Hepatic stellate cell (primary cell): ENCODE measurements at regions not wholly inside any gene's neighbourhood (a gene's known extent, or its start where the extent isn't known, plus 50 kb on each side); places are given as distances from the start of the nearest gene placed in this dataset.
A peak's percentile ranks its signal among the peaks of the same experiment; 100 is the strongest.

Experiments
- DNase-seq: peaks from one replicate; pipeline ENCODE4 v3.0.0; 2011; ENCODE audit warnings: low spot score

DNA sequence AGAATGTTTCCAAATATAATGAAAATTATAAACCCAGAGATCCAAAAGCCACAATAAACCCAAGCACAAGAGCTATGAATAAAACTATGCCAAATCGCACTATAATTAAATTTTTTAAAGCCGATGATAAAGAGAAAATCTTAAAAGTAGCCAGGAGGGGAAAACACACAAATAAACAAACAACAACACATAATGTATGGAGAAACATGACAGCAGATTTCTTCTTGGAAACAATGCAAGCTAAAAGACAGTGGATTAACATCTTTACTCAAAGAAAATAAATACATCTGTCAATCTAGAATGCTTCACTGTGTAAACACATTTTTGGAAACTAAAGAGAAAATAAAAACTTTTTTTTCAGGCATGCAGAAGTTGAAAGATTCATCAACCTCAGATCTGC is 53.0 kb upstream of the SMOX start:
- DNase-seq: no peak

DNA sequence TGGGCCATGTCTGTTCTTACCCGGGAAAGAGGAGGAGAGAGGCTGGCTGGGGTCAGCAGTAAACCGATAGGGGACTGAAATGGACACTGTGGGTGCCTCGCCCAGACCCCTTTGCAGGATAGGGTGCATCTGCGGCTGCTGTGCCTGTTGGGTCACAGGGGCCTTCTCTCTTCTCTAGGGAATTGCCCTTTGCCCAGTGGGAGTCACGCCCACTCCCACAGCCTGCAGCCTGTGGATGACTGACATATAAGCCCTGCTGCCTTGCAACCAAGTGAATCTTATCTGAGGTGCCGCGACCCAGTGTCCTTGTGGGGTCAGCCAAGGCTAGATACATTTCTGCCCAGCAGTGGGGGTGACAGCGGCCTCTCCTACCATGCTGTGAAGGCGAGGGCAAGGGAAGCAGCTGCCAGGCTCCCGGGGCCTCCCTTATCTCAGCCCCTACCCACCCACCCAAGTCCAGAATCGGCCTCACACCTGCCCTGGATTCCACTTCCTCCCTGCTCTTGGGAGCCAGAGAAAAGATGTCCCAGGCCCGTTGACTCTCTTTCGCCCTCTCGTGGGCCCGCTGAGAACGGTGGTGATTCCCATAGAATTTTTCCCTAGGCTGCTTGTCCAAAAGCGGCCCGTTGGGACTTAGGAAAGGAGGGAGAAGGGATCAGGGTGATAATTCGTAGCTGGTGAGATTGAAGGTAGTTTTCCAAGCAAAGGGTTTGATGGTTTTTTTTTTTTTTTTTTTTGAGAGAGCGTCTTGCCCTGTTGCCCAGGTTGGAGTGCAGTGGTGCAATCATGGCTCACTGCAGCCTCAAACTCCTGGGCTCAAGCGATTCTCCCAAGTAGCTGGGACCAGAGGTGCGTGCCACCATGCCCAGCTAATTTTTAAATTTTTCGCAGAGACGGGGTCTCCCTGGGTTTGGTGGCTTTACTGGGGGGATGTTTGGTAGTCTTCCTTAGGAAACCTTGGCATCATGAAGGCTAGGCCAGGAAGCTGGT is 56.8 kb upstream of the SMOX start:
- peak; percentile 80 for DNase-seq

DNA sequence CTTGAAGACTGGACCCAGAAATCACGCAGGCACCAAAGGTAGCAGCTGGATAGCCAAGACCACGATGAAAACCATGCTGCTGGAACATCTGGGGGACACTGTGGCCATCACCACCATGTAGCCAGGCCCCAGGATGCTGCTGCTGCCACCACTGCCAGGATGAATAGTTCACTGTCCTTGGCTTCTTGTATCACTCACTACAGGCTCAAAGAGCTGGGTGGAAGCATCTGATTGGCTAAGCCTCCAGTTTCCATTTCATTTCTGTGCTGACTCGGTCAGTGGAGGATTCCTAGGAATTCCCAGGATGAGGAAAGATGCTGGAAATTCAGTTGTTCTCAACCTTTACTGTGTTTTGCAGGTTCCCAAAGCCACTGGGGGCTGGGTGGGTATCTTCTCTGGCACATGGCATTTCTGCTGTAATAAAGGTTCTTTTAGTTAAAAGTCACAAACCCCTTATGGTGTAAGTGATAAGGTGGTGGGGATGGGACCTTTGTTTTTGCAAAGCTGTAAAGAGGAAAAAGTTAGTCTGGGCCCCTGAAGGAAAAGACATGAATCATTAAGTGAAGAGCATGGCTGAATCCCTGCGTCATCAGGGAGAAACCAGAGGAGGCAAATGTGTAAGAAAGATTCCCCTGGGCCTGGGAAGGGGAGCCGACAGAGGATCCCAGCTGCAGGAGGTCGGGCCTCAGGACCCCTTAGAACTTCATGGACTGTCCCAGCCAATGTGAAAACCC is 57.7 kb upstream of the SMOX start:
- peak; percentile 81 for DNase-seq

DNA sequence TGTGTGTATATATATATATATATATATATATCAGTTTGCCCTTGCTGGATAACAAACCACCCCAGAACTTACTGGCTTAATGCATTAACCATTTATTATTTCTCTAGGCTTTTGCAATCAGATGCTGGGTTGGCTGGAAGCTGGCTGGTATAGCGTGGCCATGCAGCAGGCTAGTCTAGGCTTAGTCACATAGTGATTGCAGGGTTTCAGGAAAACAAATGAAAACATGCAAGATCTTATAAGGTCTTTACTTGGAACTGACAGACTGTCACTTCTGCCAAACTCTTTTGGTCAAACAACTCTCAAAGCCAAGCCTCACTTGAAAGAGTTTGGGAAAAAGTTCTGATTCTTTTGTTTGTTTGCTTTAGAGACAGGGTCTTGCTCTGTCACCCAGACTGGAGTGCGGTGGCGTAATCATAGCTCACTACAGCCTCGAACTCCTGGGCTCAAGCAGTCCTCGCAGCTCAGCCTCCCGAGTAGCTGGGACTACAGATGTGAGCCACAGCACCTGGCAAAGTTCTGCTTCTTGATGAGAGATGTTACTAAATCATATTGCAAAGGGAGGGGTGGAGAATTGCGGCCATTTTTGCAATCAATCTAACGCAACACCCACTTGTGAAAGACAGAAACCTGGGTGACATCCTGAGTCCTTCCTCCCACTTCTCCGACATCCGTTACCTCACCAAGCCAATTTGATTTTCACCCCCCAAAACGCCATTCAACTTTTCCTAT is 58.7 kb upstream of the SMOX start:
- DNase-seq: peak; percentile 50

DNA sequence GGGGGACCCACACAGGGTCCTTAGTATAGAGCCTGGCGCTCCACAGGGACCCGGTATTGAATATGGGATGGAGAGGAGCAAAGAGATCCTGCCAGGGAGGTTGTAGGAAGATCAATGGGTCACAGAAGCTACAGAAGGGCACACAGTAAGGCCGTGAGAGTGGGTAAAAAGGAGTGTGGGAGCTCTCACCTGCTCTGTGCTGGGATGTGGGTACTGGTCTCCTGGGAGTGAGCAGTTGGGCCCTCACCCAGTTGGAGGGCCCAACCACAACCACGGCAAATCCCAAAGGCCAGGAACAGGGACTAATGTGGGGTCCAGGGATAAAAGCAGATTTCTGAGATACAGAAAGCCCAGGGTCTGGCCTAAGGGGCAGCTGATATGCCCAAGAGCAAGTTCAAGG is 59.9 kb upstream of the SMOX start:
- DNase-seq: no peak

DNA sequence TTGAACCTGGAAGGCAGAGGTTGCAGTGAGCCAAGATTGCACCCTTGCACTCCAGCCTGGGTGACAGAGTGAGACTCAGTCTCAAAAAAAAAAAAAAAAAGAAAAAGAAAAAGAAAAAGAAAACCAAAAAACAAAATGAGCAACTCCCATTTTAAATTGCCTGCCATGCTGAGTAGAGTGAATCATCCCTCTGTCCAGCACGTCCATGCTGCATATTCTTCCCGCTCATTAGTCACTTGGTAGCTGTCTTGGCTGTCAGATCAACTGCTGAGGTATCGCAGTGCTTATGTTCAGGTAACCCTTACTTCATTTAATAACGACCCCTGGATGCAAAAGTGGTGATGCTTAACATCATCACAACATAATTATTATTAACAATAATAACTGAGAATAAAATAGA is 60.7 kb upstream of the SMOX start:
- no peak for DNase-seq

DNA sequence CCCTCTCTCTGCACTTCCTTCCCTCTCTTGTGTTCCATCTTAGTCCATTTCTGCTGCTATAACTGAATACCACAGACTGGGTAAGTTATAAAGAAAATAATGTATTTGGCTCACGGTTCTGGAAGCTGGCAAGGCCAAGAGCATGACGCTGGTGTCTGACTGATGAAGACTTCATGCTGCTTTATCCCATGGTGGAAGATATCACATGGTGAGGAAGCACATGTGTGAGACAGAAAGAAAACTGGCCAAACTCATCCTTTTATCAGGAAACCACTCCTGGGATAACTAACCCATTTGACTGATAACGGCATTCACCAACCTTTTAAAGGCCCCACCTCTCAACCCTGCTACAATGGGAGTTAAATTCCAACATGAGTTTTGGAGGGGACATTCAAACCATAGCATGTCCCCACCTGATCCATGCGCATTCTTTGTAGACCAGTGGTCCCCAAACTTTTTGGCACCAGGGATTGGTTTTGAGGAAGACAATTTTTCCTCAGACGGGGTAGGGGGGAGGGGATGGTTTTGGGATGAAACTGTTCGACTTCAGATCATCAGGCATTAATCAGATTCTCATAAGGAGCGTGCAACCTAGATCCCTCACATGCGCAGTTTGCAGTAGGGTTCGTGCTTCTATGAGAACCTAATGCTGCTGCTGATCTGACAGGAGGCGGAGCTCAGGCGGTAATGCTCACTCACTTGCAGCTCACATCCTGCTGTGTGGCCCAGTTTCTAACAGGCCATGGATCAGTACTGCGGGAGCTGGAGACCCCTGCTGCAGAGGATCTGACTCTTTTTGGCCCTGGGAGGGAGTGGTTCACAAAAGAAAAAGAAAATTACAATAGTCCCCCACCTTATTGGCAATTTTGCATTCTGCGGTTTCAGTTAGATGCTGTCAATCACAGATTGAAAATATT is 61.6 kb upstream of the SMOX start:
- DNase-seq: no peak

DNA sequence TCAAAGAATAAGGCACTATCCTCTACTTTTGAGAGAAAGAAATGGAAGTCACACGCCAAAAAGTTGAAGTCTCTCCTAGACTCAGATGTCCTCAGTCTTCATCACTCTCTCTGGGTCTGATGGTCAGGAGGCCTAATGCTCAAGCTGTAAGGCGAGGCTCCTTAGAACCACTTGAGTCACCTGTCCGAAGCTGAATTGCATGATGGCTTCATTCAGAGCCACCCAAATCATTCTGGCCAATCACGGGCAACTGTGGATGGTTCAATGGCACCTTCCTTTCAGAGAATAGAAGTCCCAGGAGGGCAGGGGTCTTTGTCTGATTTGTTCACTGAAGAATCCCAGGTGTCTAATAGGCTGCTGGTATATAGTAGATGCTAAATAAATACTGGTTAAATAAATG is 63.9 kb upstream of the SMOX start:
- DNase-seq: no peak

DNA sequence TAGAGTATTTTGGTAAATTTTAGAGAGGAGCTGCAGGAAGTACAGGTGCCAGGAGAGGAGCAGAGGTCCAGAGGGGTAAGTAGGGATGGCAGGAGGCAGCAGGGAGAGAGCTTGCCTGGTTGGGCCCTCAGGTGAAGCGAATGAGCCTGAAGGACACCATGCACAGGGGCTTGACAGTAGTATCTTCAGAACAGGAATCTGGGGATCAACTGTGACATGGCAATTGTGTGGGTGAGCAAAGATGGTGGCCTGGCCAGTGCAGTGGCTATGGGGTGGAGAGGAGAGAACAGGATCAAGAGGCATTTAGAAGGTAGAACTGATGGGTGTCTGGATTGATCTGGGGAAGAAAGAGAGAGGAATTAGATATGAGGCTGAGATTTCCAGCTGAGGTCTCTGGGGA is 64.5 kb upstream of the SMOX start:
- DNase-seq: no peak

DNA sequence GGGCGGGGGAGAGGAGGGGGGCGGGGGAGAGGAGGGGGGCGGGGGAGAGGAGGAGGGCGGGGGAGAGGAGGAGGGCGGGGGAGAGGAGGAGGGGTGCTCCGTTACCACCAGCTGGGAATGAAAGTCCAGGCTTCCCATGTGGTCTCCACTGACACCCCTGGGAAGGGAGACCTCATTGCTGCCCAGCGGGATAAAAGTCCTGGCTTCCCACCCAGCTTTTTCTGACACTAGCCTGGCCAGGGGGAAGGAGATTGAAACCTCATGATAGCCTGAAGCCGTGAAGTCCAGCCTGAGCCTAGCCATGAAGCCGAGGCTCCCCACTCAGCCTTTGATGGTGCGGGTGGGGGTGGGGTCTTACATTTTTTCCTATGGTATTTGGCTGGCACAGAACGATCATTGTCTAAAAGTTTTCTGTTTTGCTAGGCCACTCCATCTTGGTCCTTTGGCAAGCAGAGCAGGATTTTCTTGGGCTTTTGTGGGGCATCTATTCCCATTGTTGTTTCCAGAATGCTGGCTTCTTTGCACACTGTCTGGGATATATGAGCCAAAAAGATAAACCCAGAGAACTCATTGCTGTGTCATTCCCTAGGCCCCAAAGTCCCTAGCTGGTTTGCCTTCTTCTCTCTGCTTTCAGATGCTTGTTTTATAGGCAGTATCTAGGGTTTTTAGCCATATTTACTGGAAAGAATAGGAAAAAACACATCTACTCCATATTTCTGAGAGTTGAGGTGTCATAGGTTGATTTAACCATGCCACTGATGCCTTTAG is 65.3 kb upstream of the SMOX start:
- DNase-seq: no peak

DNA sequence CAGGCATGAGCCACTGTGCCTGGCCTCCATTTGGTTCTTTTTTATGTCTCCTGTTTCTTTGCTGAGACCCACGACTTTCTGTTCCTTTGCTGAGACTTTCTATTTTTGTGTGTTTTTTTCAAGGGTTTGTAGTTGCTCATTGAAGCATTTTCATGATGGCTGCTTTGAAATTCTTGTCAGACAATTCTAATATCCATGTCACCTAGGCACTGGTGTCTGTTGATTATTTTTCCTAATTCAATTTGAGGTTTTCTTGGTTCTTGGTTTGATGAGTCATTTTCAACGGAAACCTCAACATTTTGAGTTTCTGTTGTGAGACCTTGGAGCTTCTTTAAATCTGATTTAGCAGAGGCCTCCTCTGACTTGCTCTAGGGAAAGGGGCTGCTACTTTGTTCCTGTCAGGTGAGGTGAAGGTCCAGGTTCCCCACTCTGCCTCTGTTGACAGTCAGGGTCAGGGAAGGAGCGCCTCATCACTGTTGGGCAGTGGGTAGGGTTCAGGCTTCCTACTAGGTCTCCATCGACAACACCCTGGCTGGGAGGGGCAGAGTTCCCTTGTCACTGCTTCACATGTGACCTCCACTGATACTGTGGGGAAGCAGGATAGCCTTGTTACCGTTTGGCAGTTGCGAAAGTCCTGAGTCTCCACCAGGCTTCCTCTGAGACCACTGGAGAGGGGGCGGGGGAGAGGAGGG is 66.1 kb upstream of the SMOX start:
- peak; percentile 53 for DNase-seq

DNA sequence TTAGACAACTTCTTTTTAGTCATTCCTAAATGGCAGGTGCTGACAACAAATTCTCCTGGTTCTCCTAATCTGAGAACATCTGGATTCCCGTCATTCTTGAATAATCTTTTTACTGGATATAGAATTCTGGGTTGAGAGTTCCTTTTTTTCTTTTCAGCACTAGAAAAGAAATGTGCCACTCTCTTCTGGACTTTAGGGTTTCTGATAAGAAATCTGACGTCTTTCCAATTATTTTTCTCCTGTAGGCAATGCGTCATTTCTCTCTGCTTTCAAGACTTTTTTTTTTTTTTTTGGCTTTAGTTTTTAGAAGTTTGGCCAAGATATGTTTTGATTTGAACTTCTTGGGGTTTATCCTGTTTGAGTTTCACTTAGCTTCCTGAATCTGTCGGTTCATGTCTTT is 66.1 kb upstream of the RNF24 start:
- DNase-seq: no peak

DNA sequence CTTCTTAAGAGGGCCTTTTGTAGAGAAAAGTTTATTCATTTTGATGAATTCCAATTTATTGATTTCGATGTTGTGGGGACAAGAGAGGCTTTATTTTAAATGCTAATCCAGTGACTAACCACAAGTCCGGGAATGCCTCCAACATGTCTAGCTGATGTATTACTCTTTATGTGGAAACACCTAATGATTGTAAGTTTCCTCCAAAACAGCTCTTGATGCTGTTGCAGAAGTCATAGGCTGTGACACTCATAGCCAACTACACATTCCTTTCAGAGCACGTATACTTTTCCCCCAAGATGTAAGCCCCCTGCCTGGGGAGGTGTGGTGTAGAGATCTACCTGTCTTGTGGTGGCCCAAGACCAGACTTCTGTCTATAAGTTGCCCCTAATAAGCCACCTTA is 61.3 kb upstream of the RNF24 start:
- no peak for DNase-seq

DNA sequence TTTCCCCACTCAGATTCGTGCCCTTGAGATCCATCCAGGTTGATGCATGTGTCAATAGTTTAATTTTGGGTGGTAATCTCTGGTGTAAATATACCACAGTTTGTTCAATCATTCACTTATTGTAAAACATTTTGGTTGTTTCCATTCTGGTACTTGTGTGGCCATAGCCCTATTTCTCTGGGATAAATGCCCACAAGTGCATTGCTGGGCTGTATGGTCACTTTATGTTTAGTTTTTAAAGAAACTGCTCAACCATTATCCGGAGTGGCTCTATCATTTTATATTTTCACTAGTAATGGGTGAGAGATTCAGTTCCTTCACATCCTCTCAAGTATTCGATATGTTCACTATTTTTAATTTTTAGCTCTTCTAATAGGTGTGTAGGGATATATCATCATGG is 60.7 kb upstream of the RNF24 start:
- no peak for DNase-seq

DNA sequence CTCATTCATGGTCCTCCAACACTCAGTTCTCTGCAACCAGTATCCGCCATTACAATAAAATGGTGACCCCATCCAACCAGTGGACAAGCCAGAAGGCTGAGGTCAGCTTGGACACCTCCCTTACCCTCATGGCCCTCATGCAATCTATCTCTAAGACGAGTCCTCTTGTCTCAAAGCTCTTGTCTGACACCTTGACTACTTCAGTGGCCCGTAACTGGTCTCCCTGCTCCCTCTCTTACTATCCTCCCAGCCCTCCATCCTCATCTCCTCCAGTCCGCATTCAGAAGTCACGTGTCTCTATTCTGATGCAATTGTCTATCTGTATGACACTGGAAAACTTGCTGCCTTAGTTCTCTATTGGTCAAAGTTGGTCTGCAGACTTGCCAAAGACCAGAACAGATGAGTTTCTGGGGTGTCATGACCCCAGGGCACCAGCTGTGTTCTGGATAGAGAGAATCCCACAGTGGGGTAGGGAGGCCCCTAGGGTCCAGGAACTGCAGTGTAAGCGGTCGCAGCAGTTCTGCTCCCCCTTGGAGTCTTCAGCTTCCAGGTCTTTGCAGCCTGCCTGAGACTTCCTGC is 59.6 kb upstream of the RNF24 start:
- DNase-seq: no peak

DNA sequence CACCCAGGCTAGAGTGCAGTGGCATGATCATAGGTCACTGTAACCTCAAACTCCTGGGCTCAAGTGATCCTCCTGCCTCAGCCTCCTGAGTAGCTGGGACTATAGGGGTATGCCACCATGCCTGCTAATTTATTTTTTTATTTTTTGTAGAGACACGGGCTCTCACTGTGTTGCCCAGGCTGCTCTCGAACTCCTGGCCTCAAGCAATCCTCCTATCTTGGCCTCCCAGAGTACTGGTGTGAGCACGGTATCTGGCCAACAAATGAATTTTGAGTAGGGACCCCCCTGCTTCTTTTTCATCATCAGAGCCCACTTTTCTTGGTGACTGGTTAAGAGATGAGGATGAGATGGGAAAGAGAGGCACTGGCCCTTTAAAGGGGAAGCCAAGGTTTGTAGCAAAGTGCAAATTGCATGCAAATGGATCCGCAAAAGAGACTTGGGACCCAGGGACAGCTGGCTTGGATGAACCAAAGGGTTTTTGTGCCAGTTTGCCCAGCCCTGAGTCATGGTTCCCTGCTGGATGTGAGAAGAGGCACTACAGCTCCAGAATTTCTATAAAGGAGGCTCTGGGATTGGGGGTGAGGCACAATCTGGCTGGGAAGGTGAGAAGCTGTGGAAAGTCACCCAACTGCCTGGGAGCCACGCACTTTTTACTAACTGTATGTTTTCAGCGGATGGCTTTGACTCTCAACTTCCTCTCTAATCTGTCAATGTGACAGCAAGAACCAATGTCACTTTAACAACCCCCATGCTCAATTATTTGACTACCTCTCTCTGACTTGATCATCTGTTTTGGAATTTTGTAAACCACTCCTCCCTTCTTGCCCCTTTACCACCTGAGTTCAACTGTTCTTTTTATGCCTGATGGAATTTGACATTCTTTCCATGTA is 58.7 kb upstream of the RNF24 start:
- DNase-seq: no peak

DNA sequence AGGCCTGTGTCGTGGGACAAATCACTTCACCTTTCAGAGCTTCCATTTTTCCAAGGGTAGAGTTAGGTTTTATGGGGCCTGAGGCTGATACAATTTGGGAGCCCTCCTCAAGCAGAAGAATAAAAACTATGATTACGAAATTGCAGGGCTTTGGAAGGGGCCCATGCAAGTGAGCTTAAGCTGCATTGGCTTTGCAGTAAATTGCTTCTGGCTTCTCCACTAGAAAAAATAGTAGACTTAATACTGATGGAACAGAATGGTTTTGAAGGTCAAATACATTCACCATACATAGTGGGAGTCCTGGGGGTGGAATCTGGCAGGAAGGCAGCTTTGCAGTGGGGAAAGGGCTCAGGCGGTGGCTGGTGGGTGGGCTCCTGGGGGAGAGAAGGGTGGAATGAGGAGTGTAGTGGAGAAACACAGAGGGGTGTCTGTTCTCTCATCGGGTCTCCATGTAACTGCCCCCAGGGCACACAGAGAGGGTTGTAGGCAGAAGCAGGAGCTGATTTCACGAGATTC is 55.9 kb upstream of the RNF24 start:
- no peak for DNase-seq

DNA sequence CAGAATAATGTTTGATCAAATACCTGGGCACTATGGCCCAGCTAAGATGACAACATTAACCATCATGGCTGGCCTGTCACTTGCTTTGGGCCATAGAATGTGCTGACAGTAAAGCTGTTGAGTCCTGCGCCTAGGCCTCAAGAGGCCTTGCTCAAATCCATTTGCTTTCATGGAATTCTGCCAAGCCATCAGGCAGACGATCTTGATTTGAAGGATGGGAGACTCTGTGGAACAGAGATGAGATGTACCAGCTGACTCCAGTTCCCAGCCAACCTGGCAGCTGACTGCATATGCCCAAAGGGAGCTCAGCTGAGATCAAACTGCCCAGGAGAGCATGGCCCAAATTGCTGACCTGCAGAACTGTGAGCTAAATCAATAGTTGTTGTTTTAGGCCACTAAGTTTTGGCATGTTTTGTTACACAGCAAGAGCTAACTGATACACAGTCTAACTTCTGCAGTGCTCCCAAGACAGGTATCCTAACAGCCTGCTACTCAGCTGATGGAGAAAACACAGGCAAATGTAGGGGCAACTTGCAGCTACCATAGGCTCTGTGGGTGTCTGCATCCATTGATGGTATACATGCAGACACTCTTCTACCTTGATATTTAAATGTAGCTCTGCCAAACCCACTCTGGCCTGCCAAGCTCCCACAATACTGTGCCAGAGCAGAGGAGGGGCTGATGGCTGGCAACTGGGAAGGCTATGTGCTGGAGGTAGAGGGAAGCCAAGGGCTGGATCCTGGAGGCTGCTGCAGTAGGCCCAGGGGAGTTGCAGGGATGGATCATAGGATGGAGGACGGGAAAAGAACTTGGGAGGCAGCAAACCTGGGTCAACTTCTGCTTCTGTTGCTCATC is 55.2 kb upstream of the RNF24 start:
- DNase-seq: no peak
